NCI-H2227 (cell line): ENCODE measurements at regions not wholly inside any gene's neighbourhood (a gene's known extent, or its start where the extent isn't known, plus 50 kb on each side); places are given as distances from the start of the nearest gene placed in this dataset.

ENCODE experiments used
- DNase-seq: peaks from one replicate; lab custom pipeline; 2025; ENCODE audit not compliant: unreplicated experiment; lab: John Stamatoyannopoulos, UW

- DNase-seq: no peak
Observed at GRCh38 chr1:90502696-90503095, 214.4 kb downstream of the BARHL2 start.

GRCh38 chr1:90502194-90502593, 214.9 kb downstream of the BARHL2 start:
- no peak for DNase-seq

- no peak for DNase-seq
Observed at GRCh38 chr1:90501281-90501680, 215.8 kb downstream of the BARHL2 start.

- DNase-seq: no peak
Observed at GRCh38 chr1:90494748-90495282, 222.3 kb downstream of the BARHL2 start.

GRCh38 chr1:90488451-90488850, 228.7 kb downstream of the BARHL2 start:
- DNase-seq: no peak

GRCh38 chr1:90486996-90487395, 230.1 kb downstream of the BARHL2 start:
- peak; percentile 21 for DNase-seq

GRCh38 chr1:90486134-90486824, 230.8 kb downstream of the BARHL2 start:
- no peak for DNase-seq

- DNase-seq: no peak
Observed at GRCh38 chr1:90480271-90480835, 236.7 kb downstream of the BARHL2 start.

- DNase-seq: no peak
Observed at GRCh38 chr1:90476994-90477393, 240.1 kb downstream of the BARHL2 start.

- no peak for DNase-seq
Observed at GRCh38 chr1:90476411-90476810, 240.7 kb downstream of the BARHL2 start.

- DNase-seq: peak; percentile 16
Observed at GRCh38 chr1:90475631-90476030, 241.5 kb downstream of the BARHL2 start.

GRCh38 chr1:90474731-90475130, 242.4 kb downstream of the BARHL2 start:
- no peak for DNase-seq

GRCh38 chr1:90474158-90474557, 242.9 kb downstream of the BARHL2 start:
- DNase-seq: no peak

- no peak for DNase-seq
Observed at GRCh38 chr1:90472775-90473174, 244.3 kb downstream of the BARHL2 start.

- DNase-seq: peak; percentile 7
Observed at GRCh38 chr1:90459570-90459969, 257.5 kb downstream of the BARHL2 start.

GRCh38 chr1:90457985-90458384, 259.1 kb downstream of the BARHL2 start:
- no peak for DNase-seq

- DNase-seq: no peak
Observed at GRCh38 chr1:90452491-90452890, 264.6 kb downstream of the BARHL2 start.

GRCh38 chr1:90443354-90443753, 273.7 kb downstream of the BARHL2 start:
- no peak for DNase-seq

- DNase-seq: no peak
Observed at GRCh38 chr1:90435351-90435750, 281.8 kb downstream of the BARHL2 start.

GRCh38 chr1:90434460-90434859, 282.6 kb downstream of the BARHL2 start:
- DNase-seq: peak; percentile 4

- no peak for DNase-seq
Observed at GRCh38 chr1:90417126-90417525, 300.0 kb downstream of the BARHL2 start.

GRCh38 chr1:90414201-90414600, 302.9 kb downstream of the BARHL2 start:
- no peak for DNase-seq

GRCh38 chr1:90413519-90413918, 303.6 kb downstream of the BARHL2 start:
- no peak for DNase-seq
